ENCODE measurements at regions not wholly inside any gene's neighbourhood (a gene's known extent, or its start where the extent isn't known, plus 50 kb on each side); places are given as distances from the start of the nearest gene placed in this dataset.

- TF ChIP-seq, protein P1, sequence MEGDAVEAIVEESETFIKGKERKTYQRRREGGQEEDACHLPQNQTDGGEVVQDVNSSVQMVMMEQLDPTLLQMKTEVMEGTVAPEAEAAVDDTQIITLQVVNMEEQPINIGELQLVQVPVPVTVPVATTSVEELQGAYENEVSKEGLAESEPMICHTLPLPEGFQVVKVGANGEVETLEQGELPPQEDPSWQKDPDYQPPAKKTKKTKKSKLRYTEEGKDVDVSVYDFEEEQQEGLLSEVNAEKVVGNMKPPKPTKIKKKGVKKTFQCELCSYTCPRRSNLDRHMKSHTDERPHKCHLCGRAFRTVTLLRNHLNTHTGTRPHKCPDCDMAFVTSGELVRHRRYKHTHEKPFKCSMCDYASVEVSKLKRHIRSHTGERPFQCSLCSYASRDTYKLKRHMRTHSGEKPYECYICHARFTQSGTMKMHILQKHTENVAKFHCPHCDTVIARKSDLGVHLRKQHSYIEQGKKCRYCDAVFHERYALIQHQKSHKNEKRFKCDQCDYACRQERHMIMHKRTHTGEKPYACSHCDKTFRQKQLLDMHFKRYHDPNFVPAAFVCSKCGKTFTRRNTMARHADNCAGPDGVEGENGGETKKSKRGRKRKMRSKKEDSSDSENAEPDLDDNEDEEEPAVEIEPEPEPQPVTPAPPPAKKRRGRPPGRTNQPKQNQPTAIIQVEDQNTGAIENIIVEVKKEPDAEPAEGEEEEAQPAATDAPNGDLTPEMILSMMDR (IDR thresholded peaks at IDR 0.05; ENCODE audit: borderline replicate concordance, extremely low read depth, insufficient read depth), result no peak
- no peak overlapping the region for H3K27ac ChIP-seq (ENCODE audit: low read depth in 2 of 2, low read length in 2 of 2)
- H3K27me3 ChIP-seq (ENCODE audit: control insufficient read depth, insufficient read depth, low read length), result no peaks in the 10 kb centered on the region
Observed at GRCh38 chr1:191579019-191579418, 579.2 kb upstream of the RGS18 start.

GRCh38 chr1:191582169-191582568, 576.1 kb upstream of the RGS18 start:
- Histone ChIP-seq H3K27me3 (ENCODE audit: control insufficient read depth, insufficient read depth, low read length) (no peaks in the 10 kb centered on the region), H3K36me3 (ENCODE audit: control insufficient read depth in 2 of 3, insufficient read depth in 3 of 3, low read length in 3 of 3) (no peaks in the 10 kb centered on the region), H3K9me3 (ENCODE audit: control insufficient read depth in 2 of 3, insufficient read depth in 1 of 3, low read length in 3 of 3) (no peaks in the 10 kb centered on the region), H3K4me1 (ENCODE audit: control insufficient read depth in 2 of 3, insufficient read depth in 2 of 3, low read depth in 1 of 3, low read length in 3 of 3) (no peaks in the 10 kb centered on the region), H3K27ac (ENCODE audit: low read depth in 2 of 2, low read length in 2 of 2) (no peak overlapping the region), H3K9ac (ENCODE audit: low read length in 3 of 3) (no peak overlapping the region), H3K4me3 (ENCODE audit: low read length in 3 of 3) (no peak overlapping the region)
- intact Hi-C loops (cut with DNase I), result no loop called here
- DNase-seq, result no peak
- no peak for FAIRE-seq
- TF ChIP-seq, protein P1 (IDR thresholded peaks at IDR 0.05; ENCODE audit: borderline replicate concordance, extremely low read depth, insufficient read depth), result no peak

More at GRCh38 chr1:191579019-191579418, 579.2 kb upstream of the RGS18 start:
- Histone ChIP-seq H3K4me3 (ENCODE audit: low read length in 3 of 3) (no peak overlapping the region), H3K4me1 (ENCODE audit: control insufficient read depth in 2 of 3, insufficient read depth in 2 of 3, low read depth in 1 of 3, low read length in 3 of 3) (no peaks in the 10 kb centered on the region), H3K9me3 (ENCODE audit: control insufficient read depth in 2 of 3, insufficient read depth in 1 of 3, low read length in 3 of 3) (no peaks in the 10 kb centered on the region), H3K36me3 (ENCODE audit: control insufficient read depth in 2 of 3, insufficient read depth in 3 of 3, low read length in 3 of 3) (no peaks in the 10 kb centered on the region), H3K9ac (ENCODE audit: low read length in 3 of 3) (no peak overlapping the region)
- DNase-seq, result no peak
- intact Hi-C loops (cut with DNase I), result no loop called here
- FAIRE-seq, result no peak

GRCh38 chr1:191585095-191585494, 573.2 kb upstream of the RGS18 start:
- intact Hi-C loops (cut with DNase I), result no loop called here

More at GRCh38 chr1:191585095-191585494, 573.2 kb upstream of the RGS18 start:
- Histone ChIP-seq H3K27me3 (ENCODE audit: control insufficient read depth, insufficient read depth, low read length) (no peaks in the 10 kb centered on the region), H3K9ac (ENCODE audit: low read length in 3 of 3) (no peak overlapping the region), H3K4me3 (ENCODE audit: low read length in 3 of 3) (no peak overlapping the region), H3K4me1 (ENCODE audit: control insufficient read depth in 2 of 3, insufficient read depth in 2 of 3, low read depth in 1 of 3, low read length in 3 of 3) (no peaks in the 10 kb centered on the region), H3K9me3 (ENCODE audit: control insufficient read depth in 2 of 3, insufficient read depth in 1 of 3, low read length in 3 of 3) (no peaks in the 10 kb centered on the region), H3K36me3 (ENCODE audit: control insufficient read depth in 2 of 3, insufficient read depth in 3 of 3, low read length in 3 of 3) (no peaks in the 10 kb centered on the region), H3K27ac (ENCODE audit: low read depth in 2 of 2, low read length in 2 of 2) (no peak overlapping the region)
- no peak for FAIRE-seq
- TF ChIP-seq, protein P1 (IDR thresholded peaks at IDR 0.05; ENCODE audit: borderline replicate concordance, extremely low read depth, insufficient read depth), result no peak
- DNase-seq, result no peak

All from kidney (tissue), 13 donors.